ENCODE measurements at regions not wholly inside any gene's neighbourhood (a gene's known extent, or its start where the extent isn't known, plus 50 kb on each side); places are given as distances from the start of the nearest gene placed in this dataset.
"Not testable (repeated sequence)": the region's sequence is repeated elsewhere in the genome, so short reads cannot be mapped to it uniquely, and the experiment has no call there.

DNA sequence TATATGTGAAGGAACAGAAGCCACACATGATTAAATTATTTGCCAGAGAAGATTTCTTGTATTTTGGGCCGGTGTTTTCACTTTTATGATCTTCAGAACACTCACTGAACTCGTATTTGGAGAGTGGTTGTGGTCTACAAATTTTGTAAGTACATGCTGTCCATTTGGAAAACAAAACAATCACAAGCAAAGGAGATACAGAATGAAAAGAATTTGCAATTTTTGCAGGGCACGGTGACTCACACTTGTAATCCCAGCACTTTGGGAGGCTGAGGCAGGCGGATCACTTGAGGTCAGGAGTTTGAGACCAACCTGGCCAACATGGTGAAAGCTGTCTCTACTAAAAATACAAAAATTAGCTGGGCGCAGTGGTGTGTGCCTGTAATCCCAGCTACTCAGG lies 282.0 kb downstream of the C1D start:
- not testable (repeated sequence) for ATAC-seq; H3K4me1 Mint-ChIP-seq; DNase-seq; H3K9me3 Mint-ChIP-seq; H3K4me3 Mint-ChIP-seq; H3K27ac Mint-ChIP-seq; H3K27me3 Mint-ChIP-seq; H3K36me3 Mint-ChIP-seq (ENCODE audit: low read depth)

- DNase-seq: no peak
- Mint-ChIP-seq H3K9me3 (no peaks in the 10 kb centered on the region), H3K36me3 (ENCODE audit: low read depth) (no peaks in the 10 kb centered on the region), H3K4me3 (no peak overlapping the region), H3K27me3 (peaks cover 6% of the 10 kb centered on the region), H3K4me1 (no peaks in the 10 kb centered on the region), H3K27ac (no peak overlapping the region)
- ATAC-seq: no peak
Measured at GRCh38 chr2:67782443-67782842, 280.4 kb downstream of the C1D start.

GRCh38 chr2:67783026-67783425 lies 279.8 kb downstream of the C1D start:
- ATAC-seq: no peak
- Mint-ChIP-seq H3K27ac (no peak overlapping the region), H3K27me3 (peaks cover 6% of the 10 kb centered on the region), H3K4me1 (no peaks in the 10 kb centered on the region), H3K4me3 (no peak overlapping the region), H3K36me3 (ENCODE audit: low read depth) (no peaks in the 10 kb centered on the region), H3K9me3 (no peaks in the 10 kb centered on the region)
- no peak for DNase-seq

GRCh38 chr2:67790622-67791021 lies 272.2 kb downstream of the C1D start:
- DNase-seq: no peak
- no peak for ATAC-seq
- no peaks in the 10 kb centered on the region for H3K4me1 Mint-ChIP-seq
- no peaks in the 10 kb centered on the region for H3K27me3 Mint-ChIP-seq
- no peaks in the 10 kb centered on the region for H3K9me3 Mint-ChIP-seq
- H3K36me3 Mint-ChIP-seq (ENCODE audit: low read depth): no peaks in the 10 kb centered on the region
- no peak overlapping the region for H3K27ac Mint-ChIP-seq
- H3K4me3 Mint-ChIP-seq: no peak overlapping the region

DNA sequence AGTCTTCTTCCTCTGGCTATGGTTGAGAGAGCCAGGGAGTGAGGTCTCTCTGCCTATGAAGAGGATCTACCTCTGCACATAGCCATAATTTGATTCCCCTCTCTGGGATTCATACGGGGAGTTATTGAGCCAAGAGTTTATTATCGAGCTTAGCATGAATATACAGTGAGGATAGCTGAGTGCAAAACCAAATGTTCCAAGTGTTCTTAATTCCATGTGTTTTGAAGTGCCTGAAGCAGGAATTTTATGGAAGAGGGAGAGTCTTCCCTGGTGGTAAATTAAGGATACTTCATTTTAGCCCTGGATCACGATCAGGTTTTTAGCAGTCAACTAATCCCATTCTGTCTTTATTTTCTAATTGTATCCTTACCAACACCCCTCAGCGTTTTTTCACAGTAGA lies 270.6 kb downstream of the C1D start:
- H3K9me3 Mint-ChIP-seq: no peaks in the 10 kb centered on the region
- no peaks in the 10 kb centered on the region for H3K4me1 Mint-ChIP-seq
- no peaks in the 10 kb centered on the region for H3K36me3 Mint-ChIP-seq (ENCODE audit: low read depth)
- H3K27ac Mint-ChIP-seq: no peak overlapping the region
- ATAC-seq (no peak), DNase-seq (no peak)
- H3K4me3 Mint-ChIP-seq: no peak overlapping the region
- no peaks in the 10 kb centered on the region for H3K27me3 Mint-ChIP-seq

GRCh38 chr2:67792681-67793091 lies 270.1 kb downstream of the C1D start:
- DNase-seq (no peak), ATAC-seq (no peak)
- no peak overlapping the region for H3K27ac Mint-ChIP-seq
- no peaks in the 10 kb centered on the region for H3K27me3 Mint-ChIP-seq
- no peaks in the 10 kb centered on the region for H3K4me1 Mint-ChIP-seq
- no peaks in the 10 kb centered on the region for H3K36me3 Mint-ChIP-seq (ENCODE audit: low read depth)
- H3K4me3 Mint-ChIP-seq: no peak overlapping the region
- H3K9me3 Mint-ChIP-seq: no peaks in the 10 kb centered on the region

DNA sequence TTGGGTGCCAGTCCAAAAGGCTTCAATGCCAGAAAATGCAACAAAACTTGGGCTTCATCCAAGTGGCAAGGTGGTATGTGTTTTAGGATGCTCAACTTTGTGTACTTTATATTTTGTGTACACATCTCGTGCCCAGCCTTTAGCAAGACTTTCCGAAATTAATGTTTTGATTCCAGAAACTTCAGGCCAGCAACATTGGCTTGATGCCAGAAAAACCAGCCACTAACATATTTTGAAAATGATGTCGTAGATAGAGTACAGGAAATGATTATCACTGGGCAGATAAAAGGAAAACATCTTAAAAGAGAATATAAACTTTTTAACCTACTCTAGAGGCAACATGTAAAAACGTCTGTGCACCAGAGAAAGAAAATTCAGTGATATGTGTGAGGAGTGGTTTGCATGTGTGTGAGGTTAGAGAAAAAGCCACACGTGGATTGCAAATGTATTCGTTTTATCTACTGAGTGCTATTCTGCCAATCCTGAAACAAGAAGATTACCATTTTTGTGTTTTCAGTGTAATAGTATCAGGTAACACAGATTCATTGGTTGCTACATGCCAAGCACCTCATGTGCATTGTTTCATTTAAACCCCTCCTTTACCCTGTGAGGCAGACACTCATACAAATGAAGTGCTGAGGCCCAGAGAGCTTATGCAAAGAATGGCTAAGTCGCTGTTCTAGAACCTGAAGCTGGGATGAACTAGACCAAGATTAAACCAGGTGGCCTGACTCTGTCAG lies 264.8 kb downstream of the C1D start:
- Mint-ChIP-seq H3K27me3 (no peaks in the 10 kb centered on the region), H3K9me3 (no peaks in the 10 kb centered on the region), H3K36me3 (ENCODE audit: low read depth) (no peaks in the 10 kb centered on the region), H3K27ac (no peak overlapping the region), H3K4me1 (no peaks in the 10 kb centered on the region), H3K4me3 (no peak overlapping the region)
- DNase-seq (no peak), ATAC-seq (no peak)

DNA sequence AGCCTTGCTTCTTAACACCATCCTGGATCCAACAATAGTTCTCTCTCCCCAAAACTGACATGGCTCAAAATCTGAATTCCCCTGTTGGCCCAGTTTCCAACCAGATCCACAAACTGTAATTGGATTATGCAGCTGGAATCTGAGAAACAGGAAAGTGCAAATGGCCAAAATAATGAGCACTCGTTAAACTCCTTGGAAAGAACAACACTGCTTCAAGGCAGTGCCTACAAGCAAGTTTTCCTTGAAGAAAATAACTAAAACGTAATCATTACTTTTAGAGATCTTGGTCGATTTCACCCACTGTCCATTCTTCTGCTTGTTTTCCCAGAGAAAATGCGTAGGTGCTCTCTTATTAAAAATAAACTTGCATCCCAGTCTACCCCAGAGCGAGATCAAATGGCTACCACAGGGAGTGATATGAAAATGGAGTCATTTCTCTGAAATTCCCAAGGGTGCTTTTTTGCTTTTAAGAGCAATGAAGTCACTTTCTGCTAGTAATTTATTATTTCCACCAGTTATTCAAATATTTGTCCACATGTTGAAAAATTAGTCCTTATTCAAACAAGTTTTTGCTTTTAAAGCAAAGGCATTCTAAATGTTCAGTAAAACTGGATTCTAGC lies 264.2 kb downstream of the C1D start:
- peaks cover 1% of the 10 kb centered on the region for H3K27me3 Mint-ChIP-seq
- ATAC-seq: no peak
- no peaks in the 10 kb centered on the region for H3K9me3 Mint-ChIP-seq
- H3K36me3 Mint-ChIP-seq (ENCODE audit: low read depth): no peaks in the 10 kb centered on the region
- H3K4me1 Mint-ChIP-seq: no peaks in the 10 kb centered on the region
- DNase-seq: no peak
- no peak overlapping the region for H3K4me3 Mint-ChIP-seq
- no peak overlapping the region for H3K27ac Mint-ChIP-seq

GRCh38 chr2:67799886-67800285 lies 262.9 kb downstream of the C1D start:
- no peaks in the 10 kb centered on the region for H3K36me3 Mint-ChIP-seq (ENCODE audit: low read depth)
- H3K27me3 Mint-ChIP-seq: peaks cover 1% of the 10 kb centered on the region
- no peak overlapping the region for H3K4me3 Mint-ChIP-seq
- no peak overlapping the region for H3K27ac Mint-ChIP-seq
- ATAC-seq (no peak), DNase-seq (no peak)
- H3K4me1 Mint-ChIP-seq: no peaks in the 10 kb centered on the region
- H3K9me3 Mint-ChIP-seq: no peaks in the 10 kb centered on the region

DNA sequence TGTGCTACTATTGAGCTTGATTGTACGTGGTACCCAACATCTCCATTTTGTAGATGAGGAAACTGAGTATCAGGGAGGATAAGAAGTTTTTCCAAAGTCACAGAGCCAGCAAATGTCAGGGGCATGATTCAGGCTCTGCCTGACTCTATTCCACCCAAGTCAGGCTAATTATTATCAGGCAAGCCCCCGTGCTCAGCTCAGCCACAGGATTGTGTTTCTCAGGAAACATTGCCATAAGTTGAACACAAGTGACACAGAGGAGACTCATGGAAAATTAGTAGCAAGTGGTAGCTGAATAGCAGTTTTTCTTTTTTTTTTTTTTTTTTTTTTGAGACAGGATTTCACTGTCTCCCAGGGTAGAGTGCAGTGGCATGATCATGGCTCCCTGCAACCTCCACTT lies 260.5 kb downstream of the C1D start:
- H3K9me3 Mint-ChIP-seq: no peaks in the 10 kb centered on the region
- no peak for ATAC-seq
- H3K36me3 Mint-ChIP-seq (ENCODE audit: low read depth): no peaks in the 10 kb centered on the region
- H3K4me3 Mint-ChIP-seq: no peak overlapping the region
- DNase-seq: no peak
- no peak overlapping the region for H3K27ac Mint-ChIP-seq
- H3K4me1 Mint-ChIP-seq: no peaks in the 10 kb centered on the region
- H3K27me3 Mint-ChIP-seq: peaks cover 1% of the 10 kb centered on the region

DNA sequence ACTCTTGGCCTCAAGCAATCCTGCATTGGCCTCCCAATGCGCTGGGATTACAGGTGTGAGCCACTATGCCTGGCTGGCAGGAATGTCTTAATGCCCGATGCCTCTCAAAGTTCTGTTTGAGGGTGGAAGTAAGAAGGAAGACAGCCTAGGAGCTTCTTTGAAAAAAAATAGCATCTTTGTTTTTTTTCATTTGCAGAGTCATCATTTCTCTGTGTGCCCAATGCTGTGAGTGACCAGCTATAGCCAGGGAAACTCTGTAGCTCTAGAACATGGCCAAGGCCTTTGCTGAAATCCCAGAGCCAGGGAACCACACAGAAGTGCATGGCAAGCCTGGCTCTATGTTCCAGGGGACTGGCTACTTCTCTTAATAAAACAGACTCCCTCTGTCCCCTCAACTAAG lies 260.0 kb downstream of the C1D start:
- H3K4me3 Mint-ChIP-seq: no peak overlapping the region
- peaks cover 2% of the 10 kb centered on the region for H3K27me3 Mint-ChIP-seq

DNA sequence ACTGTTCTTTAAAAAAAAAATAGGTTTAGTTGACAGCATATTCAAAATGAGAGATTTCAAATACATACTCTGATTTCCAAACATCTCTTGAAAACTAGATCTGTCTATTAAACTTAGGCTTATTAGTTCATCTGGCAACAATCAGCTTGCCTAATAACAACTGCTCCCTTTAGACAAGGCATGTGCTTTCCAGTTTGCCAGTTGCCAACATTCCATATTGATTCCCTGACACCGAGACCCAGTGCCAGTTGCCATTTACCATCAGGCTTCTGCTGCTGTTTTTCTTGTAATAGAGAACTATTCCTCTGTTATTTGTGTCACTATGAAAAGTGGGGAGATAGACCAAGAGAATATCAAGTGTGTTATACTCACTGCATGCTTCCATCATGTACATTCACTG lies 256.0 kb downstream of the C1D start:
- Mint-ChIP-seq H3K4me1 (no peaks in the 10 kb centered on the region), H3K4me3 (no peak overlapping the region), H3K9me3 (peaks cover 8% of the 10 kb centered on the region), H3K27me3 (peaks cover 4% of the 10 kb centered on the region), H3K27ac (no peak overlapping the region), H3K36me3 (ENCODE audit: low read depth) (no peaks in the 10 kb centered on the region)
- no peak for ATAC-seq
- DNase-seq: no peak

More for the DNA sequence above, 260.0 kb downstream of the C1D start:
- Mint-ChIP-seq H3K9me3 (peaks cover under 1% of the 10 kb centered on the region), H3K27ac (no peak overlapping the region), H3K36me3 (ENCODE audit: low read depth) (no peaks in the 10 kb centered on the region), H3K4me1 (no peaks in the 10 kb centered on the region)
- DNase-seq: no peak
- no peak for ATAC-seq

GRCh38 chr2:67808112-67808511 lies 254.7 kb downstream of the C1D start:
- ATAC-seq (no peak), DNase-seq (no peak)
- Mint-ChIP-seq H3K36me3 (ENCODE audit: low read depth) (no peaks in the 10 kb centered on the region), H3K4me1 (no peaks in the 10 kb centered on the region), H3K27me3 (peaks cover 6% of the 10 kb centered on the region), H3K9me3 (peaks cover 13% of the 10 kb centered on the region), H3K27ac (no peak overlapping the region), H3K4me3 (no peak overlapping the region)

DNA sequence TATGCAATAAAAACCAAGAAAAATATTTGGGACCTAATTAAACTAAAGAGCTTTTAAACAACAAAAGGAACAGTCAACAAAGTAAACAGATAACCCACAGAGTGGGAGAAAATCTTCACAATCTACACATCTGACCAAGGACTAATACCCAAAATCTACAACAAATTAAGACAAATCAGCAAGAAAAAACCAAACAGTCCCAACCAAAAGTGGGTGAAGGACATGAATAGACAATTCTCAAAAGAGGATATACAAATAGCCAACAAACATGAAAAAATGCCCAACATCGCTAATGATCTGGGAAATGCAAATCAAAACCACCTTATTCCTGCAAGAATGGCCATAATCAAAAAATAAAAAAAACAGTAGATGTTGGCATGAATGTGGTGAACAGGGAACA lies 250.1 kb downstream of the C1D start:
- peaks cover 5% of the 10 kb centered on the region for H3K27me3 Mint-ChIP-seq
- no peaks in the 10 kb centered on the region for H3K36me3 Mint-ChIP-seq (ENCODE audit: low read depth)
- H3K27ac Mint-ChIP-seq: no peak overlapping the region
- peaks cover 13% of the 10 kb centered on the region for H3K9me3 Mint-ChIP-seq
- H3K4me1 Mint-ChIP-seq: no peaks in the 10 kb centered on the region
- DNase-seq (no peak), ATAC-seq (no peak)
- H3K4me3 Mint-ChIP-seq: no peak overlapping the region

DNA sequence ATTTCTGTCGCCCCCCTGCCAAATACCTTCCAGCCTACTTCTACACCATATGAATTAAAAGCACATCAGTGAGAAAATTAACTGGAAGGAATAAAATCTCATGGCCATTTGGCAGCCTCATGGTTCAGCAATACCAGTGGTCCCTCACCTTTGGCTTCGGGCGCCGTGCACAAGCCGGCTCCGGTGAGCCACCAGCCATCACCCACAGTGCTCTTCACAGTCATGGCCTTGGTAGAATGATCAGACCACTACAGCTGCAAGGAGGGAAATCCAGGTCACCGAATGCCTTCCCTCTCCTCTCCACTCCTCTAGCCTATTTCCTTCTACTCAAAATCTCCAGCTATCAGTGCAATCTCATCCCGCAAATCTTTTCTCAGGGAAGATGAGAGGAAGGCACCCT lies 239.1 kb downstream of the C1D start:
- peaks cover 5% of the 10 kb centered on the region for H3K9me3 Mint-ChIP-seq
- no peaks in the 10 kb centered on the region for H3K27me3 Mint-ChIP-seq
- H3K36me3 Mint-ChIP-seq (ENCODE audit: low read depth): no peaks in the 10 kb centered on the region
- ATAC-seq (no peak), DNase-seq (no peak)
- H3K27ac Mint-ChIP-seq: no peak overlapping the region
- H3K4me3 Mint-ChIP-seq: no peak overlapping the region
- H3K4me1 Mint-ChIP-seq: peaks cover 4% of the 10 kb centered on the region

All from activated naive CD8-positive, alpha-beta T cell treated with anti-CD3 and anti-CD28 coated beads, Interleukin-2, amount 50 U/mL, for 24 hours (primary cell).